A549 (cell line): ENCODE measurements at regions not wholly inside any gene's neighbourhood (a gene's known extent, or its start where the extent isn't known, plus 50 kb on each side); places are given as distances from the start of the nearest gene placed in this dataset.

ENCODE experiments used
- ATAC-seq, 2 experiments: fragments of 200-7000 bp in 1 of 2; fragments of >200 bp in 1 of 2; cut with Nextera tagmentation in 1 of 2; cut with Tn5 transposase in 1 of 2; 3 replicates each; pipeline versions ENCODE4 v1.8.0 to v1.9.1; 2018 to 2020; ENCODE audit warnings: mild to moderate bottlenecking in 1 of 2, moderate library complexity in 1 of 2
- CTCF ChIA-PET: fragments of 300-600 bp; sonication (Branson Sonifier 250); formaldehyde crosslinking; extraction: SDS; loops from one replicate; lab custom pipeline; 2021; ENCODE audit warnings: antibody characterized with exemption, inconsistent platforms; lab: Yijun Ruan, JAX
- POLR2A ChIA-PET: fragments of 350-600 bp; formaldehyde crosslinking; extraction: SDS; loops from one replicate; lab custom pipeline; 2021; ENCODE audit warnings: antibody characterized with exemption, inconsistent platforms; lab: Yijun Ruan, JAX
- DNase-seq, 2 experiments: peaks; one replicate each; pipeline versions ENCODE4 v3.0.0 to v3.0.0-alpha.2; 2011 to 2016; ENCODE audit warnings: low read depth in 1 of 2, low spot score in 1 of 2
- FAIRE-seq: peaks from 2 replicates; lab custom pipeline; 2011; peaks lifted over from hg19 to GRCh38; lab: Jason Lieb, UNC
- H3K27ac ChIP-seq, 2 experiments: fragments of >200 bp; sonication (Bioruptor Twin); formaldehyde crosslinking; 3 replicates each; pipeline ENCODE4 v1.5.1; 2016 to 2017
- H3K4me1 ChIP-seq: fragments of >200 bp; sonication (Bioruptor Twin); formaldehyde crosslinking; 3 replicates; pipeline ENCODE4 v1.6.1; 2016
- H3K4me2 ChIP-seq: fragments of >200 bp; sonication (Bioruptor Twin); formaldehyde crosslinking; 3 replicates; pipeline ENCODE4 v1.6.1; 2016
- H3K4me3 ChIP-seq: fragments of >200 bp; sonication (Bioruptor Twin); formaldehyde crosslinking; 3 replicates; pipeline ENCODE4 v1.5.1; 2016
- H3K9me3 ChIP-seq: fragments of >200 bp; sonication (Bioruptor Twin); formaldehyde crosslinking; 3 replicates; pipeline ENCODE4 v1.6.1; 2016
- BCL3 ChIP-seq: fragments of >200 bp; sonication (Bioruptor Twin); formaldehyde crosslinking; IDR thresholded peaks from 3 replicates; pipeline ENCODE4 v1.6.1; 2016
- CBX2 ChIP-seq: fragments of 200-600 bp; sonication (generic); IDR thresholded peaks from 2 replicates; pipeline ENCODE4 v1.6.1; 2016; ENCODE audit warnings: low read depth, mild to moderate bottlenecking, borderline replicate concordance
- CBX8 ChIP-seq: fragments of 200-600 bp; sonication (generic); IDR thresholded peaks from 2 replicates; pipeline ENCODE4 v1.6.1; 2016
- CHD4 ChIP-seq: fragments of 200-600 bp; sonication (generic); IDR thresholded peaks from 2 replicates; pipeline ENCODE4 v1.6.1; 2016; ENCODE audit warnings: antibody characterized with exemption, mild to moderate bottlenecking, borderline replicate concordance
- HDAC2 ChIP-seq: fragments of 200-600 bp; sonication (generic); IDR thresholded peaks from 2 replicates; pipeline ENCODE4 v1.6.1; 2016
- HEYL ChIP-seq: fragments of 250-450 bp; sonication (Bioruptor Pico); IDR thresholded peaks from 2 replicates; pipeline ENCODE4 v1.8.0; 2021; ENCODE audit warnings: mild to moderate bottlenecking, moderate library complexity
- HOXA7 ChIP-seq: fragments of 250-450 bp; sonication (Bioruptor Pico); IDR thresholded peaks from 2 replicates; pipeline ENCODE4 v1.5.0; 2020; ENCODE audit warnings: mild to moderate bottlenecking, moderate library complexity
- HOXB13 ChIP-seq: fragments of 250-450 bp; sonication (Bioruptor Pico); IDR thresholded peaks from 2 replicates; pipeline ENCODE4 v1.5.0; 2020; ENCODE audit warnings: low read depth, mild to moderate bottlenecking, moderate library complexity
- HOXB5 ChIP-seq: fragments of 250-450 bp; sonication (Bioruptor Pico); IDR thresholded peaks from 2 replicates; pipeline ENCODE4 v1.5.0; 2020; ENCODE audit warnings: mild to moderate bottlenecking, moderate library complexity
- KDM5A ChIP-seq: fragments of 200-600 bp; sonication (generic); IDR thresholded peaks from 2 replicates; pipeline ENCODE4 v1.6.1; 2016; ENCODE audit warnings: antibody characterized with exemption, mild to moderate bottlenecking
- MAZ ChIP-seq: fragments of 150-350 bp; IDR thresholded peaks from 2 replicates; pipeline ENCODE4 v1.6.1; 2014; ENCODE audit warnings: antibody characterized with exemption, low read depth, low read length, borderline replicate concordance
- PBX3 ChIP-seq: IDR thresholded peaks from 2 replicates; pipeline ENCODE4 v1.6.1; 2012
- POLR2AphosphoS2 ChIP-seq: conservative IDR thresholded peaks from 2 replicates; pipeline ENCODE4 v1.6.1; 2012; ENCODE audit warnings: low read length, improper control_type of control experiment, inconsistent platforms
- REST ChIP-seq: fragments of 200-600 bp; sonication (generic); IDR thresholded peaks from 2 replicates; pipeline ENCODE4 v1.6.1; 2016; ENCODE audit warnings: antibody characterized with exemption, mild to moderate bottlenecking, moderate library complexity
- SMC3 ChIP-seq: fragments of >200 bp; sonication (Bioruptor Twin); formaldehyde crosslinking; IDR thresholded peaks from 3 replicates; pipeline ENCODE4 v1.6.1; 2018; ENCODE audit warnings: inconsistent platforms
- TFCP2L1 ChIP-seq: fragments of 250-450 bp; sonication (Bioruptor Pico); IDR thresholded peaks from 2 replicates; pipeline ENCODE4 v1.5.0; 2021; ENCODE audit warnings: mild to moderate bottlenecking
- USF2 ChIP-seq: fragments of 450-650 bp; IDR thresholded peaks from 2 replicates; pipeline ENCODE4 v1.6.1; 2014; ENCODE audit warnings: antibody characterized with exemption
- ZC3H11A ChIP-seq: fragments of 450-650 bp; IDR thresholded peaks from 2 replicates; pipeline ENCODE4 v1.6.1; 2014; ENCODE audit warnings: antibody characterized with exemption, mild to moderate bottlenecking
- ZSCAN20 ChIP-seq: fragments of 250-450 bp; sonication (Bioruptor Pico); IDR thresholded peaks from 2 replicates; pipeline ENCODE4 v1.8.0; 2022; ENCODE audit warnings: mild to moderate bottlenecking, moderate library complexity
- WGBS: methylation state at CpG from one replicate; pipeline ENCODE4 v1.1.6; 2017; ENCODE audit errors: missing lambda C conversion rate; 5-methylcytosine and 5-hydroxymethylcytosine counted together
- TF ChIP-seq, protein P1 (sequence below): IDR thresholded peaks from 2 replicates; pipeline ENCODE4 v1.6.1; 2012; ENCODE audit warnings: low read depth, borderline replicate concordance
- TF ChIP-seq, protein P2 (sequence below): IDR thresholded peaks from 2 replicates; pipeline ENCODE4 v1.6.1; 2012
- TF ChIP-seq, protein P3 (sequence below): fragments of 150-350 bp; IDR thresholded peaks from 2 replicates; pipeline ENCODE4 v1.6.1; 2014; ENCODE audit warnings: low read depth, mild to moderate bottlenecking, low read length

GRCh38 chr10:44845361-44846175 lies 65.6 kb upstream of the TMEM72 start:
- H3K9me3 ChIP-seq, result no peaks in the 10 kb centered on the region
- ChIA-PET POLR2A (no interaction called here), CTCF (interaction anchor here (1.5 to 4.4 kb wide), 2 partner anchors 12 to 19 kb away, joined by 4 to 22 read pairs; no protein-coding TSS in a partner anchor)
- no peak overlapping the region for H3K4me3 ChIP-seq
- H3K27ac ChIP-seq, result no peak overlapping the region
- H3K4me2 ChIP-seq, result no peak overlapping the region
- DNase-seq, result no peak
- no peak for ATAC-seq
- H3K4me1 ChIP-seq, result no peaks in the 10 kb centered on the region
- FAIRE-seq, result no peak
- 8% methylated on average over 6 of the region's 6 CpGs for WGBS
- TF ChIP-seq, protein P1, sequence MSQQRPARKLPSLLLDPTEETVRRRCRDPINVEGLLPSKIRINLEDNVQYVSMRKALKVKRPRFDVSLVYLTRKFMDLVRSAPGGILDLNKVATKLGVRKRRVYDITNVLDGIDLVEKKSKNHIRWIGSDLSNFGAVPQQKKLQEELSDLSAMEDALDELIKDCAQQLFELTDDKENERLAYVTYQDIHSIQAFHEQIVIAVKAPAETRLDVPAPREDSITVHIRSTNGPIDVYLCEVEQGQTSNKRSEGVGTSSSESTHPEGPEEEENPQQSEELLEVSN, result no peak
- TF ChIP-seq USF2, result no peak
- no peak for TF ChIP-seq CHD4
- no peak for TF ChIP-seq PBX3
- no peak for TF ChIP-seq CBX2
- TF ChIP-seq, protein P2, sequence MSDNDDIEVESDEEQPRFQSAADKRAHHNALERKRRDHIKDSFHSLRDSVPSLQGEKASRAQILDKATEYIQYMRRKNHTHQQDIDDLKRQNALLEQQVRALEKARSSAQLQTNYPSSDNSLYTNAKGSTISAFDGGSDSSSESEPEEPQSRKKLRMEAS, result no peak
- no peak for TF ChIP-seq SMC3
- TF ChIP-seq HOXB5, result no peak
- TF ChIP-seq ZC3H11A, result no peak
- no peak for TF ChIP-seq MAZ
- no peak for TF ChIP-seq HOXB13 (CRISPR knock-in tag)
- TF ChIP-seq, protein P3, sequence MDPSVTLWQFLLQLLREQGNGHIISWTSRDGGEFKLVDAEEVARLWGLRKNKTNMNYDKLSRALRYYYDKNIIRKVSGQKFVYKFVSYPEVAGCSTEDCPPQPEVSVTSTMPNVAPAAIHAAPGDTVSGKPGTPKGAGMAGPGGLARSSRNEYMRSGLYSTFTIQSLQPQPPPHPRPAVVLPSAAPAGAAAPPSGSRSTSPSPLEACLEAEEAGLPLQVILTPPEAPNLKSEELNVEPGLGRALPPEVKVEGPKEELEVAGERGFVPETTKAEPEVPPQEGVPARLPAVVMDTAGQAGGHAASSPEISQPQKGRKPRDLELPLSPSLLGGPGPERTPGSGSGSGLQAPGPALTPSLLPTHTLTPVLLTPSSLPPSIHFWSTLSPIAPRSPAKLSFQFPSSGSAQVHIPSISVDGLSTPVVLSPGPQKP, result no peak

GRCh38 chr10:44847110-44847509 lies 64.0 kb upstream of the TMEM72 start:
- ATAC-seq (no peak), FAIRE-seq (no peak), DNase-seq (no peak)
- POLR2A ChIA-PET, result no interaction called here
- no peak overlapping the region for H3K27ac ChIP-seq
- no peak for TF ChIP-seq ZSCAN20 (CRISPR knock-in tag)
- TF ChIP-seq HOXA7, result no peak
- no peak for TF ChIP-seq BCL3
- no peak for TF ChIP-seq TFCP2L1 (CRISPR knock-in tag)
- no peak for TF ChIP-seq HDAC2
- TF ChIP-seq CBX8, result no peak
- no peak for TF ChIP-seq HEYL
- TF ChIP-seq REST, result no peak
- TF ChIP-seq POLR2AphosphoS2, result no peak
- TF ChIP-seq KDM5A, result no peak
- TF ChIP-seq SMC3, result no peak
- TF ChIP-seq HOXB13 (CRISPR knock-in tag), result no peak
- CTCF ChIA-PET, result interaction anchor here (1.5 to 4.4 kb wide), 2 partner anchors 11 to 17 kb away, joined by 4 to 22 read pairs; no protein-coding TSS in a partner anchor
- no peaks in the 10 kb centered on the region for H3K4me1 ChIP-seq
- no peak overlapping the region for H3K4me2 ChIP-seq
- no peaks in the 10 kb centered on the region for H3K9me3 ChIP-seq
- WGBS, result 7% methylated on average over 2 of the region's 3 CpGs
- no peak overlapping the region for H3K4me3 ChIP-seq
